Activated naive CD4-positive, alpha-beta T cell treated with anti-CD3 and anti-CD28 coated beads, Interleukin-2, amount 50 U/mL, for 16 hours (primary cell): ENCODE measurements at regions not wholly inside any gene's neighbourhood (a gene's known extent, or its start where the extent isn't known, plus 50 kb on each side); places are given as distances from the start of the nearest gene placed in this dataset.
"Not testable (repeated sequence)": the region's sequence is repeated elsewhere in the genome, so short reads cannot be mapped to it uniquely, and the experiment has no call there.

Source experiments
- DNase-seq: peaks from one replicate; pipeline ENCODE4 v3.0.0-alpha.2; 2020

GRCh38 chr13:63842102-63842501 lies 2426.5 kb upstream of the PCDH20 start:
- DNase-seq = no peak

GRCh38 chr13:63840551-63841421 lies 2425.1 kb upstream of the PCDH20 start:
- DNase-seq = no peak

- no peak for DNase-seq
Observed at GRCh38 chr13:63838366-63839110, 2422.9 kb upstream of the PCDH20 start.

DNA sequence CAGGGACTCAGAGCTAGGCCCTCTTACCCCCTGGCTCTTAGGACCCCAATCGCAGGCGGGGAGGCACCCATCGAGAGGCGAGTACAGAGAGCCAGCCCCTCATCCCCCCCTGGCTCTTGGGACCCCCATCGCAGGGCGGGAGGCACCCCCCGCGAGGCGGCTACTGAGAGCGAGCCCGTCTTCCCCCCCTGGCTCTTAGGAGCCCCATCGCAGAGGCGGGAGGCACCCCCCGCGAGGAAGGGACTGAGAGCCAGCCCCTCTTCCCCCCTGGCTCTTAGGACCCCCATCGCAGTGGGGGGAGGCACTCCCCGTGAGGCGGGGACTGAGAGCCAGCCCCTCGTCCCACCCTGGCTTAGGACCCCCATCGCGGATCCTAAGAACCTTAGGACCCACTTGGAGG lies 2422.1 kb upstream of the PCDH20 start:
- DNase-seq = not testable (repeated sequence)

DNA sequence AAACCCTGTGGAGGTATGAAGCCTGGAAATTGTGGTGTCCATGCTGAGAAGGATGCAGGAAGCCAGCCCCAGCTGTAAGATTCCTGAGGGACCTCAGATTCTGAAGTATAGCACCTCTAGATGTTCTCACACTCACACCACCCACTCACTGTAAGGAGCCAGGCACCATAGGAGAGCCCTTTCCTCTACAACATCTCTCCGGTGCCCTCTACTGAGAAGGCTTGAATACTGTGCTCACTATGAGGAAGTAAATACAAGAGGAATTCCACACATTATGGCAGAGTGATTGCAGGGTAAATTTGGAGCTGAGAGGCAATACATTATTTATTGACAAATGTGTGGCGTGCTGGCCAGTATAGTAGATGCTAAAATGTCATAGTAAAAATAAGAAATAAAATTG lies 2414.0 kb upstream of the PCDH20 start:
- DNase-seq = not testable (repeated sequence)

- not testable (repeated sequence) for DNase-seq
Observed at GRCh38 chr13:63821785-63822184, 2406.1 kb upstream of the PCDH20 start.

DNA sequence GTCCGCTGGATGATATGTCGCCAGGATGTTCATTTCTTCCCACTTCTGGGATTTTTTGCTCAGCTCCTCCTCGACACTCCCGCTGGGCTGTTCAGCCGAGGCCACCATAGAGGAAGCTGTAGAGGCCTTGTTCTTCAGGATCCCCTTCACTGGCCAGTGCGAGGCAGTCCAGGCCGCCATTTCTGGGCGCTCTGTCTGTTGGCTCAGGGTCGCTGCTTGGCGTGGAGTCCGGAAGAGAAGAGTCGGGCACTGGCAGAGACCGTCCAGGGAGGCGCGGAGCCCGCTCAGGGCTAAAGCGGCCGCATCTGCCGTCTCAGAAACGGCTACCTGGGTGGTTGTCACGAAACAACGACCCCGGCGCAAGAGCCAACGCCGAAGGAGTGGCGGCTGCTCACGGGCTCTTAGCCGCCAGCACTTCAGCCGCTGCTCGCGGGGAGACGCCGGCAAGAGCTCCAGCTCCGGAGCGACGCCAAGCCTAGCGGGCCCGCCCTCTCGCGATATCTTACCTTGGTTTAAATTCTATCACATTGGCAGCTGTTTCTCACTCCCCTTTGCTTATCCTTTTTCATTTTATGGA lies 2395.9 kb upstream of the PCDH20 start:
- DNase-seq = not testable (repeated sequence)

GRCh38 chr13:63791134-63791533 lies 2375.5 kb upstream of the PCDH20 start:
- not testable (repeated sequence) for DNase-seq

DNA sequence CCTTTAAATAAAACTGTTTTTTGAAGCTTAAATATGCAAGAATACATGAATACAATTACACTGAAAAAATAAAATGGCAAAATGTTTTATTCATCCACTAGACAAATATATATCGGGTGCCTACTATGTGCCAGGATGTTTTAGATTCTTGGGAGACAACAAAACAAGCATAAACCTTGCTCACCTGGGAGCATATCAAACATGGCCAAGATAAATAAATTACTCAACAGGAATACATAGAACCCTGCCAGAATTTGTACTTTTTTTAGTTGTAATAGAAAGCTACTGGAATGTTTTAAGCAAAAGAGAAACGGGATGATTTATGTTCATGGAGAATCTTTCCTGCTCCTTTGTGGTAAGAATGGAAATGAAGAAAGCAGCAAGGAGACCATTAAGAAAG lies 2358.5 kb upstream of the PCDH20 start:
- no peak for DNase-seq

- no peak for DNase-seq
Observed at GRCh38 chr13:63773476-63773875, 2357.8 kb upstream of the PCDH20 start.

GRCh38 chr13:63757683-63758082 lies 2342.0 kb upstream of the PCDH20 start:
- DNase-seq = not testable (repeated sequence)

- not testable (repeated sequence) for DNase-seq
Observed at GRCh38 chr13:63749857-63750256, 2334.2 kb upstream of the PCDH20 start.

- not testable (repeated sequence) for DNase-seq
Observed at GRCh38 chr13:63741814-63742101, 2326.1 kb upstream of the PCDH20 start.

DNA sequence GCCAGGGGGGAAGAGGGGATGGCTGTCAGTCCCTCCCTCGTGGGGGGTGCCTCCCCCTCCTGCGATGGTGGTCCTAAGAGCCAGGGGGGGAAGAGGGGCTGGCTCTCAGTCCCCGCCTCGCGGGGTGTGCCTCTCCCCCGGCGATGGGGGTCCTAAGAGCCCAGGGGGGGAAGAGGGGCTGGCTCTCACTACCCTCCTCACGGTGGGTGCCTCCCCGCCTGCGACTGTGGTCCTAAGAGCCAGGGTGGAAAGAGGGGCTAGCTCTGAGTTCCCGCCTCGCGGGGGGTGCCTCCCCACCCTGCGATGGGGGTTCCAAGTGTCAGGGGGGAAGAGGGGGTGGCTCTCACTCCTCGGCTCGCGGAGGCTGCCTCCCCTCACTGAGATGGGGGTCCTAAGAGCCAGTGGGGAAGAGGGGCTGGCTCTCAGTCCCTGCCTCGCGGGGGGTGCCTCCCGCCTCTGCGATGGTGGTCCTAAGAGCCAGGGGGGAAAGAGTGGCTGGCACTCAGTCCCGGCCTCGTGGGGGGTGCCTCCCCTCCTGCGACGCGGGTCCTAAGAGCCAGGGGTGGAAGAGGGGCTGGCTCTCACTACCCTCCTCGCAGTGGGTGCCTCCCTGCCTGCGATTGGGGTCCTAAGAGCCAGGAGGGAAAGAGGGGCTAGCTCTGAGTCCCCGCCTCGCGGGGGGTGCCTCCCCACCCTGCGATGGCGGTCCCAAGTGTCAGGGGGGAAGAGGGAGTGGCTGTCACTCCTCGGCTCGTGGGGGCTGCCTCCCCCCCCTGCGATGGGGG lies 2325.6 kb upstream of the PCDH20 start:
- no peak for DNase-seq

GRCh38 chr13:63739112-63739735 lies 2323.6 kb upstream of the PCDH20 start:
- not testable (repeated sequence) for DNase-seq

DNA sequence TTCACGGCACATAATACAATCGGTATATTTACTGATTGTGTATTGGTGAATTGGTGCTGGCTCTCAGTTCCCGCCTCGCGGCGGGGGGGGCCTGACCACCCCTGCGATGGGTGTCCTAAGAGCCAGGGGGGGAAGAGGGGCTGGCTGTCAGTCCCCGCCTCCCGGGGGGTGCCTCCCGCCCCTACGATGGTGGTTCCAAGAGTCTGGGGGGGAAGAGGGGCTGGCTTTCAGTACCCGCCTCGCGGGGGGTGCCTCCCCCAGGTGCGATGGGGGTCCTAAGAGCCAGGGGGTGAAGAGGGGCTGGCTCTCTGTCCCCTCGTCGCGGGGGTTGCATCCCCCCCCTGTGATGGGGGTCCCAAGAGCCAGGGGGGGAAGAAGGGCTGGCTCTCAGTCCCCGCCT lies 2321.8 kb upstream of the PCDH20 start:
- no peak for DNase-seq

- no peak for DNase-seq
Observed at GRCh38 chr13:63731896-63732295, 2316.2 kb upstream of the PCDH20 start.

GRCh38 chr13:63712159-63712558 lies 2296.5 kb upstream of the PCDH20 start:
- DNase-seq = not testable (repeated sequence)

DNA sequence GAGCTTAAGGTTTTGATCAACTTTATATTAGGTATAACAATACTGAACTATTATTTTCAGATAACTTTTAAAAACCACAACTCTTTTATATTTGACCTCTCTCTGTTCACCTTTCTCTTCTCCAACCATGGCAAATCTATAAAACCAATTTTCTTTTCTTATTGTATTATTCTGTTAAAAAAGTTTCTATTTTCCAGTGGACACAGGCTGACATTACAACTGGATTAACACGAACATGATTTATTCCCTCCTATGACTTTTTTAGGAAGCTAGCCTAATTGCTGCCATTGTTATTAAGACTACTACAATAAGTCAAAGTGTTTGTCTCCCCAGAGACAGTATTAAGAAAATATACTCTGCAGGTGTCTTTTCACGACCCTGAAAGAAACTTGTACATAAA lies 2291.1 kb upstream of the PCDH20 start:
- DNase-seq = no peak

- DNase-seq = no peak
Observed at GRCh38 chr13:63704521-63704920, 2288.9 kb upstream of the PCDH20 start.

DNA sequence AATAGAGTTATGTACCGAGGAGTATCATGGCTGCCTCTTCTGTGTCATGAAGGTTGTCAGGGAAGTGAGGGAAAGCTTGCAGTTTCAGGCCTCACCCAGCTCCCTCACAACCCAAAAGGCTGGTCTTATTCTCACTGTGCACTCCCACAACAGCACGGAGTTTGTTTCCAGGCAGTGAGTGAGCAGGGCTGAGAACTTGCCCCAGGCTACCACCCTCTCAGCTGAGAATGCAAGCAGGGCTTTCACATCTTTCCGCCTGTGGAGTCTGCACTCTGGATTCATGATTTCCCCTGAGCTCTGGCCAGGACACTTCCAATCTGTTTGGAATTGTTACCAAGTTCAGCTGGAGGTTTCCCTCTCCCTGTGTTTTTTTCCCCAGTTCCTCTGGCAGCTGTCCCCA lies 2284.7 kb upstream of the PCDH20 start:
- no peak for DNase-seq

- no peak for DNase-seq
Observed at GRCh38 chr13:63699948-63700347, 2284.3 kb upstream of the PCDH20 start.

DNA sequence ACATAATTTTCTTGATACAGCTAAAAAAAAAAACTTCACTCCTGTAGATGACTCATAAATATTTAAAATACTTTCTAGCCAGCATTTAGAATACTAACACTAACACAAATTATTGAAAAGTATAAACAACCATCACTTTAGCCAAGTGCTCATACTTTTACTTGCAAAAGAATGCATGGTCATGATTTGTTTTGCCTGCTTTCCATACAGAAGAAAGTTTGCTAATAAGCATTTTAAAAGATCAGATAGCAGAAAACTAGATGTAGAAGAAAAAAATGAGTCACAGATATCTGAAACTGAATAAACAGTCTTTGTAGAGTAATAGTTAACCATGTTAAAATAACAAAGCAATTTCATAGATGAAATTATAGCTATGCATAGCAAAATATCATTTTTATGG lies 2280.4 kb upstream of the PCDH20 start:
- DNase-seq = no peak
